ENCODE measurements at regions not wholly inside any gene's neighbourhood (a gene's known extent, or its start where the extent isn't known, plus 50 kb on each side); places are given as distances from the start of the nearest gene placed in this dataset.

GRCh38 chrX:82031250-82031649, 829.3 kb downstream of the SH3BGRL start:
- TF ChIP-seq TAF1 (IDR thresholded peaks at IDR 0.05; ENCODE audit: low read depth, low read length) (no peak), POLR2A (IDR thresholded peaks at IDR 0.05; ENCODE audit: low read depth, low read length) (no peak)

Measured in GM12891 (cell line).